Liver (tissue), 8 donors: ENCODE measurements at regions not wholly inside any gene's neighbourhood (a gene's known extent, or its start where the extent isn't known, plus 50 kb on each side); places are given as distances from the start of the nearest gene placed in this dataset.
"Not testable (repeated sequence)": the region's sequence is repeated elsewhere in the genome, so short reads cannot be mapped to it uniquely, and the experiment has no call there.

Experiments
- DNase-seq: peaks from one replicate; pipeline ENCODE4 v3.0.0-alpha.2; 2017; ENCODE audit warnings: low spot score
- H3K27ac ChIP-seq, 2 donors: one replicate each; pipeline ENCODE4 v1.7.0; 2013; ENCODE audit warnings: inconsistent platforms in 2 of 2, low read length in 2 of 2, control low read depth in 1 of 2, low read depth in 1 of 2, mild to moderate bottlenecking in 1 of 2
- H3K27me3 ChIP-seq, 4 donors: one replicate each; pipeline versions ENCODE4 v1.6.1 to v1.7.0; 2013; ENCODE audit warnings: low read length in 3 of 4, inconsistent platforms in 1 of 4, mild to moderate bottlenecking in 1 of 4, moderate library complexity in 1 of 4; ENCODE audit not compliant: control insufficient read depth in 4 of 4, insufficient read depth in 4 of 4
- H3K36me3 ChIP-seq, 4 donors: one replicate each; pipeline versions ENCODE4 v1.6.1 to v1.7.0; 2013; ENCODE audit warnings: low read length in 3 of 4, mild to moderate bottlenecking in 3 of 4, low read depth in 1 of 4, moderate library complexity in 1 of 4; ENCODE audit not compliant: control insufficient read depth in 4 of 4, insufficient read depth in 3 of 4
- H3K4me1 ChIP-seq, 4 donors: one replicate each; pipeline versions ENCODE4 v1.6.1 to v1.7.0; 2013; ENCODE audit warnings: low read length in 3 of 4, mild to moderate bottlenecking in 3 of 4, moderate library complexity in 1 of 4; ENCODE audit not compliant: control insufficient read depth in 4 of 4, insufficient read depth in 4 of 4
- H3K4me3 ChIP-seq, 3 donors: one replicate each; pipeline versions ENCODE4 v1.6.1 to v1.7.0; 2013; ENCODE audit warnings: low read length in 3 of 3, control low read depth in 1 of 3, low read depth in 1 of 3, mild to moderate bottlenecking in 1 of 3
- H3K9ac ChIP-seq, 2 donors: one replicate each; pipeline ENCODE4 v1.7.0; 2013; ENCODE audit warnings: low read length in 2 of 2, mild to moderate bottlenecking in 2 of 2, moderate library complexity in 2 of 2, control low read depth in 1 of 2, low read depth in 1 of 2
- H3K9me3 ChIP-seq, 4 donors: one replicate each; pipeline versions ENCODE4 v1.6.1 to v1.7.0; 2013; ENCODE audit warnings: low read length in 3 of 4; ENCODE audit not compliant: control insufficient read depth in 4 of 4
- ATF3 ChIP-seq: IDR thresholded peaks from 2 replicates; pipeline ENCODE4 v1.6.1; 2016; ENCODE audit warnings: antibody characterized with exemption
- CTCF ChIP-seq: fragments of 150-350 bp; IDR thresholded peaks from 2 replicates; pipeline ENCODE4 v1.5.1; 2017; ENCODE audit warnings: improper control_type of control experiment, low read depth, low read length; ENCODE audit not compliant: missing input control
- EGR1 ChIP-seq, 2 donors: IDR thresholded peaks; 2 replicates each; pipeline ENCODE4 v1.6.1; 2016 to 2018; ENCODE audit warnings: antibody characterized with exemption in 2 of 2, low read depth in 2 of 2
- FOXA1 ChIP-seq: IDR thresholded peaks from 2 replicates; pipeline ENCODE4 v1.6.1; 2016; ENCODE audit warnings: antibody characterized with exemption
- FOXA2 ChIP-seq: IDR thresholded peaks from 2 replicates; pipeline ENCODE4 v1.6.1; 2016; ENCODE audit warnings: antibody characterized with exemption
- GABPA ChIP-seq, 2 donors: IDR thresholded peaks in 1 of 2; conservative IDR thresholded peaks in 1 of 2; 2 replicates each; pipeline ENCODE4 v1.6.1; 2016; ENCODE audit warnings: antibody characterized with exemption in 2 of 2, mild to moderate bottlenecking in 1 of 2, moderate library complexity in 1 of 2
- HNF4A ChIP-seq, 2 donors: conservative IDR thresholded peaks; 2 replicates each; pipeline ENCODE4 v1.6.1; 2016; ENCODE audit warnings: antibody characterized with exemption in 2 of 2, mild to moderate bottlenecking in 2 of 2
- HNF4G ChIP-seq: IDR thresholded peaks from 2 replicates; pipeline ENCODE4 v1.6.1; 2016; ENCODE audit warnings: antibody characterized with exemption
- JUND ChIP-seq, 2 donors: IDR thresholded peaks; 2 replicates each; pipeline ENCODE4 v1.6.1; 2016; ENCODE audit warnings: antibody characterized with exemption in 2 of 2
- MAX ChIP-seq: IDR thresholded peaks from 2 replicates; pipeline ENCODE4 v1.6.1; 2016; ENCODE audit warnings: antibody characterized with exemption
- NR2F2 ChIP-seq: IDR thresholded peaks from 2 replicates; pipeline ENCODE4 v1.6.1; 2016; ENCODE audit warnings: antibody characterized with exemption
- RAD21 ChIP-seq, 2 donors: IDR thresholded peaks; 2 replicates each; pipeline ENCODE4 v1.6.1; 2016; ENCODE audit warnings: antibody characterized with exemption in 2 of 2, mild to moderate bottlenecking in 2 of 2
- RXRA ChIP-seq, 2 donors: IDR thresholded peaks; 2 replicates each; pipeline ENCODE4 v1.6.1; 2017 to 2018; ENCODE audit warnings: antibody characterized with exemption in 2 of 2, mild to moderate bottlenecking in 1 of 2
- SP1 ChIP-seq: IDR thresholded peaks from 2 replicates; pipeline ENCODE4 v1.6.1; 2018; ENCODE audit warnings: antibody characterized with exemption, mild to moderate bottlenecking
- YY1 ChIP-seq: IDR thresholded peaks from 2 replicates; pipeline ENCODE4 v1.6.1; 2016; ENCODE audit warnings: antibody characterized with exemption, mild to moderate bottlenecking
- ZBTB33 ChIP-seq: IDR thresholded peaks from 2 replicates; pipeline ENCODE4 v1.6.1; 2016; ENCODE audit warnings: antibody characterized with exemption
- WGBS: extraction: QIAGEN DNeasy Blood & Tissue Kit; methylation state at CpG from one replicate; pipeline ENCODE4 v1.1.7; 2013; 5-methylcytosine and 5-hydroxymethylcytosine counted together
- donor health status: healthy.
- donor health status: healthy.
- donor health status: healthy.
- donor health status: healthy.
- donor health status: healthy.

GRCh38 chr5:116872486-116872885, 297.9 kb upstream of the SEMA6A start:
- TF ChIP-seq SP1 (no peak), GABPA (IDR thresholded peaks at IDR 0.05 in 1 of 2, conservative IDR thresholded peaks at IDR 0.05 in 1 of 2) (no peak), FOXA2 (no peak), FOXA1 (no peak), JUND (IDR thresholded peaks at IDR 0.05) (no peak), ZBTB33 (no peak), YY1 (no peak), NR2F2 (no peak), RXRA (IDR thresholded peaks at IDR 0.05) (no peak), RAD21 (IDR thresholded peaks at IDR 0.05) (no peak)
- H3K4me1 ChIP-seq = no peaks in the 10 kb centered on the region
- H3K9me3 ChIP-seq = no peaks in the 10 kb centered on the region
- H3K27ac ChIP-seq = no peak overlapping the region
- no peaks in the 10 kb centered on the region for H3K27me3 ChIP-seq
- 77% methylated on average over 2 of the region's 2 CpGs for WGBS
- no peak overlapping the region for H3K9ac ChIP-seq
- no peaks in the 10 kb centered on the region for H3K36me3 ChIP-seq
- no peak overlapping the region for H3K4me3 ChIP-seq
- no peak for DNase-seq

GRCh38 chr5:116867825-116868224, 293.2 kb upstream of the SEMA6A start:
- not testable (repeated sequence) for DNase-seq, H3K27me3 ChIP-seq, H3K27ac ChIP-seq, H3K9ac ChIP-seq, H3K4me3 ChIP-seq, H3K4me1 ChIP-seq, H3K36me3 ChIP-seq, H3K9me3 ChIP-seq
- 91% methylated on average over 6 of the region's 6 CpGs for WGBS

- Histone ChIP-seq H3K36me3 (no peaks in the 10 kb centered on the region), H3K9me3 (no peaks in the 10 kb centered on the region), H3K4me1 (peaks cover 0 to 2% (median 0%) of the 10 kb centered on the region in 4 donors), H3K9ac (no peak overlapping the region), H3K4me3 (no peak overlapping the region), H3K27ac (no peak overlapping the region), H3K27me3 (no peaks in the 10 kb centered on the region)
- no peak for DNase-seq
- no peak for TF ChIP-seq YY1
- TF ChIP-seq CTCF = no peak
- TF ChIP-seq ATF3 = no peak
- TF ChIP-seq EGR1 (IDR thresholded peaks at IDR 0.05; ENCODE audit: low read depth in 2 of 2) = no peak
- no peak for TF ChIP-seq GABPA (IDR thresholded peaks at IDR 0.05 in 1 of 2, conservative IDR thresholded peaks at IDR 0.05 in 1 of 2)
- no peak for TF ChIP-seq RXRA (IDR thresholded peaks at IDR 0.05)
- no peak for TF ChIP-seq HNF4G
- TF ChIP-seq MAX = no peak
- no peak for TF ChIP-seq RAD21 (IDR thresholded peaks at IDR 0.05)
- no peak for TF ChIP-seq HNF4A (conservative IDR thresholded peaks at IDR 0.05)
- TF ChIP-seq FOXA1 = no peak
- TF ChIP-seq SP1 = no peak
- 87% methylated on average over 2 of the region's 2 CpGs for WGBS
Observed at GRCh38 chr5:116865651-116866050, 291.0 kb upstream of the SEMA6A start.
